ENCODE measurements at regions not wholly inside any gene's neighbourhood (a gene's known extent, or its start where the extent isn't known, plus 50 kb on each side); places are given as distances from the start of the nearest gene placed in this dataset.

GRCh38 chr16:85308611-85309540 is 196.6 kb upstream of the CIBAR2 start:
- no peak for TF ChIP-seq CTCF (conservative IDR thresholded peaks at IDR 0.05)
- no peak for TF ChIP-seq ZFX (IDR thresholded peaks at IDR 0.05)

All from C4-2B (cell line).